HG03469 (cell line): ENCODE measurements at regions not wholly inside any gene's neighbourhood (a gene's known extent, or its start where the extent isn't known, plus 50 kb on each side); places are given as distances from the start of the nearest gene placed in this dataset.
"Not testable (repeated sequence)": the region's sequence is repeated elsewhere in the genome, so short reads cannot be mapped to it uniquely, and the experiment has no call there.

Source experiments
- ATAC-seq: cut with Tn5 transposase; IDR thresholded peaks from one replicate; pipeline ENCODE4 v1.9.1; 2021; ENCODE audit warnings: mild to moderate bottlenecking, moderate library complexity, moderate number of reproducible peaks; ENCODE audit not compliant: unreplicated experiment

- ATAC-seq, result no peak
Measured at GRCh38 chr11:122023614-122024250, 92.3 kb downstream of the BLID start.

- no peak for ATAC-seq
Measured at GRCh38 chr11:122022646-122023045, 93.4 kb downstream of the BLID start.

- no peak for ATAC-seq
Measured at GRCh38 chr11:122020902-122021301, 95.1 kb downstream of the BLID start.

DNA sequence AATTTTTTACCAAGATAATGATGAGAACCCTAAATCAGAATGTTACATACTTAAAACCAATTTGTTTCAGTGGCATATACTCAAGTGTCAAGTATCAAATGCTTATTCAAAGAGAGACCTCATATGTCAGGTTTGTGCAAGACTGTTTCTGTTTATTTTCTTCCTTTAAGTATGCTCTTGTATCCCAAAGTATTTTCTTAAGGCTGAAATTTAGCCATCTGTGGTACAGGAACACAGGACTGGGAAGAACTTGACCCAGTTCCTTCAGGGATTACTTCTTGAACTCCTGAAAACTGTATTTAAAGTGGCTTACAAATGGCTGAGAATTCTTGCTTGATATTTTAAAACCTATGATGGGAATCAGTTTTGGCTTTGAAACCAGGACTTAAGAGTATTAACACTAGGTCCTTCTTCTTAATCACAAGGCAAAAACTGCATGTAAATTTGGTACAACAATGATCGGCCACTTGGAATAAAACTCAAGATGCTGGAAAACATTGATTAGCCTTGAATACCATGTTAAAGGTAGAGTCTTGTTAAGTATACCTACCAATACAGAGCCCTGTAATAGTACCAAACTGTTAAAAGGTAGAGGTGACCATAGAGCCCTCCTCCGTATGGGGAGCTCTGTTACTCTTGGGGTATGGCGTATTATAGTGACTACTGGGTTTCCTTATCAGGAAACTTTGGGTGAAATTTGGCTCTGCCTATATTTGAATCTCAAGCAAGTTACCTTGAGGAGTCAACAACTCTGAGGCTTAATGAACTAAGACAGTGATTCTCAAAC is 95.9 kb downstream of the BLID start:
- ATAC-seq, result no peak

- no peak for ATAC-seq
Measured at GRCh38 chr11:122007601-122008071, 108.4 kb downstream of the BLID start.

DNA sequence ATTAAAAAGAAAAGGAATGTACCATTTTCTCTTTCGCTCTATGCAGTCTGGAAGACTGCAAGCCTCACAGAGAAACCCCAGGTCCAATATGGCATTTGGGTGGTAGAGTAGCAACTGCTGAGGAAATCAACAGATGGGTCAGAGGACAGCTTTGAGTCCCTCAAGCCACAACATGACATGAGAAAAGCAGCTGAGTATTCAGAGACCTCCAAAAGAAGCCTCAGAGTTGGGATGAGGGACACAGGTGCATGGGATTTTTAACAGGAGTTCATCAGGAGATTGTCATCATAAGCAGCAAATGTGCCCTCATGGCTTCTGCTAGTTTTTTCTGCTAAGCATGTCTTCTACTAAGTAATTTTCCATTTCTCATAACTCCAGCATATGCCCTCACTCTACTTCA is 111.6 kb downstream of the BLID start:
- ATAC-seq, result no peak

DNA sequence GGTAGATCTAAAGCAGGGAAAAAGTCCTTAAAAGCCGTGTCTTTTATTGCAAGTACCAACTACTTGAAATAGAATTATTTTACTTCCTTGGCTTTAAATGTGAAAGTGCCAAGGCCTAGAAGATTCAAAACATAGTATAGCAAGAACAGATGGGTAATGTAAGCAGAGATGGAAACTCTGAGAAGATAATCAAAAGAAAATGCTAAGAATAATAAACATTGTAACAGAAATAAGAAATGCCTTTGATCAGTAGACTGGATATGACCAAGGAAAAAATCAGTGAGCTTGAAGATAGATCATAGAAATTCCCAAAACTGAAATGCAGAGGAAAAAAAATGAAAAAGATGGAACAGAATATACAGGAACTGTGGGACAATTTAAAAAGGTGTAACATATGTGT is 113.1 kb downstream of the BLID start:
- ATAC-seq, result no peak

DNA sequence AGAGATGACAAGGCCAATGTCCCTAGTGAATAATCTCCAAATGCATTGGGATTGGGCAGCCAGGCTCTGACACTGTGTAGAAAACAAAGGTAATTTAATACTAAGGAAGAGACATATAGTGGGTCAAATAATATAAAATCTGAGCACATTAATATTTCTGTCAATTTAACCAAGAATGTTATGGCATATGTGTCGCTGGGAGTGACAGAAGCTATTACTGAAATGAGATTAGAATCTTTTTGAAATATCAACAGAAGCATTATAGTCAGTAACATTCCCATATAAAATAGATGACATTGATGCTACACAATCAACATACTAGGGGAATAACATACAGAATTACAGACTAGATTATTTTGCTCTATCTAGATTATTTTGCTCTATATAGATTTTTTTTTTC is 114.0 kb downstream of the BLID start:
- ATAC-seq, result no peak

- no peak for ATAC-seq
Measured at GRCh38 chr11:121999651-122000050, 116.4 kb downstream of the BLID start.

DNA sequence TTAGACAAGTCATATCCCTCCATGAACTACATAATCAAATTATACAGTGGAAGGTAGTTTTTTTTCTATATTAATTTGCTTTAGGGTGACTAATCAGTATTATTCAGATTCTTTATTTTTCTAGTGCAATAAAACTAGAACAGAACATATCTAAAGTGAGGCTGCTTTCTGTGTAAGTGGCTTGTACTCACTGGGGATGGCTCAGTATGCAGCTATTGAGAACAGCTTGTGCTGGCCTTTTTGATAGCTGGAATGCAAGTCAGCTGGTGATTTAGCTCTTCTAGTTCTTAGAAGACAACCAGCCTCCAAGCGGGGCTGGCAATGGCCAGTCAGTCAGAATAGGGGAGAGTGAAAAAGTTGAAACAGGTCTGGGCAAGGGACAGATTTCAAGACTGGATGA is 119.4 kb downstream of the BLID start:
- ATAC-seq, result no peak

- no peak for ATAC-seq
Measured at GRCh38 chr11:121983901-121984300, 132.1 kb downstream of the BLID start.

DNA sequence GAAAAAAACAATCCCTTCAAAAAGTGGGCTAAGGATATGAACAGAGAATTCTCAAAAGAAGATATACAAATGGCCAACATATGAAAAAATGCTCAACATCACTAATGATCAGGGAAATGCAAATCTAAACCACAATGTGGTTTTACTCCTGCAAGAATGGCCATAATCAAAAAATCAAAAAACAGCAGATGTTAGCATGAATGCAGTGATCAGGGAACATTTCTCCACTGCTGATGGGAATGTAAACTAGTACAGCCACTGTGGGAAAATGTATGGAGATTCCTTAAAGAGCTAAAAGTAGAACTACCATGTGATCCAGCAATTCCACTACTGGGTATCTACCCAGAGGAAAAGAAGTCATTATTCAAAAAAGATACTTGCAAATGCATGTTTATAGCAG is 138.1 kb downstream of the BLID start:
- ATAC-seq, result not testable (repeated sequence)

DNA sequence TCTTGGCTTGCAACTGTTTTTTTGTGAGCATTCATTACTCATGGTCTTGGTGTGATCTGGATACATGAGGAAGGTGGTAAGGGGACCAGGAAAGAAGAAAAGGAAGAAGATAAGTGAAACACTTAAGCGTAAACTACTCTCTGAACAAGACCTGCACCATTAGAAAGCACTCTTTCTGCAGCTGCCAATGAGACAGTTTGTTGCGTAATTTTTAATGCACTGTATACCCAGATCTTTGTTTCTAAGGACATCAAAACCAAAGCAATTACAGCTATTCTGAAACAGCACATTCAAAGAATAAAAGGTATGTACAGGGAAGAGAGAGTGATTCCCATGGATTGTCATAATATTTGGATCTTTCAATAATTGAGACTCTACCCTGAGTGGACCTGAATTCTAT is 147.4 kb downstream of the BLID start:
- no peak for ATAC-seq

- no peak for ATAC-seq
Measured at GRCh38 chr11:121967131-121967704, 148.8 kb downstream of the BLID start.

GRCh38 chr11:121965330-121965729 is 150.7 kb downstream of the BLID start:
- ATAC-seq, result no peak

DNA sequence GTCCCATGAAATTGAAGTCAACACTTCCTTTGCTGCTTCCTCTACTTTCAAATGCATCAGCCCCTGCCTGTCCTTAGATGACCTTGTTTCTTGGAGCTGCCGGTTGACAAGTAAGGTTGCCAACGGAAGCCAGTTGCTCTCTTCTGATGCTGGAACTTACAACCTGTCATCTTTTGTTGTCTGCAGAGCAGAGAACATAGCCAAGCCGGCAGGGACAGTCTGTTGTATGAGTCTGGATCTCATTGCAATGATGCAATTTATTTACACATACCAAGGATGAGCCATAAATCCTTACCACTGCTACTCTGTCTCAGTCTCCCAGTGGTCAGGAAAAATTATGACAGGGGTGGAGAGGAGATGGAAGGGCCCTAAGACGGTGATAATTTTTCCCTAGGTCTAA is 151.4 kb downstream of the BLID start:
- no peak for ATAC-seq

DNA sequence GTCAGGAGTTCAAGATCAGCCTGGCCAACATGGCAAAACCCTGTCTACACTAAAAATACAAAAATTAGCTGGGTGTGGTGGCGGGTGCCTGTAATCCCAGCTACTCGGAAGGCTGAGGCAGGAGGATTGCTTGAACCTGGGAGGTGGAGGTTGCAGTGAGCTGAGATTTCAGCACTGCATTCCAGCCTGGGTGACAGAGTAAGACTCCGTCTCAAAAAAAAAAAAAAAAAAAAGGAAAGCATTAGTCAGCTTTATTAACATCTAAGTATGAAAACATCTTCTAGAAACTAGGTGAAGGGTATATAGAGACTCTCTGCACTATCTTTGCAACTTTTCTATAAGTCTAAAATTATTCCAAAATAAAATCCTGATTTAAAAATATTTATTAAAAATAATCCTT is 152.2 kb downstream of the BLID start:
- ATAC-seq, result not testable (repeated sequence)

DNA sequence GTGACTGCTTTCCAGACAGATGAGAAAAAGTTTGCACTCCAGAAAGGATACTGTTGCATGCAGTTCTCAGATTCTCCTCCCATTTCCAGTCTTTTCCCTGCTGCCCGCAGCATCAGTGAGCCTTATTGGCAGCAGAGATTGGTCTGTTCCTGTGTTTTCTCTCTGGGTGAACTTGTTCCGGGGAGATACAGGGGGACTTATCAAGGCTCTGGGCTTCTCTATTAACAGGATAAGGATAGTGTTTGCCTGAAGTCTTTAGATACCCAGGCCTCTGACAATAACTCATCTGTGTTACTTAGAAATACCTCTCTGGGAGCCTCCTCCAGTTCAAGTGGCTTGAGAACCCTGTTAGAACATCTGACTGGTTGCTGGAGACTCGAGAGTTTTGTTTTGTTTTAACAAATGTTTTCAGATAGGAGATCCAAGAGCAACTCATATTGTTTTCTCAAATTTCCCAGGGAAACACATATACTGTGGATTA is 154.7 kb downstream of the BLID start:
- no peak for ATAC-seq

DNA sequence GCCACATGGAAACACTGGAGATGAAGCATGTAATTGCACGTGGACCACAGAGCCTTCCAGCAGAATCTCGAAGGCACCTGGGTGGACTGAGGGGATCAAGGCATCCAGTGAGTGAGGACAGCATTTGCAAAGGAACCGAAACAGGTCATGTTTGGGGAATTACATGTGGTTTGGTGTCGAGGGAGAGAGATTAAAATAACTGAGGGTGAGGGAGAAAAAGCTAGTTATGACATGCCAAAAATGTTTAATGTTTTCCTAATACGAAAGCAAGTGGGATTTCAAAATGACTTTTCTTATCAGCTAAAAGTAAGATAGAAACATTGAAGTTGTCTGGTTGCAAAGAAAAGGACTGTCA is 157.1 kb downstream of the BLID start:
- ATAC-seq, result no peak

DNA sequence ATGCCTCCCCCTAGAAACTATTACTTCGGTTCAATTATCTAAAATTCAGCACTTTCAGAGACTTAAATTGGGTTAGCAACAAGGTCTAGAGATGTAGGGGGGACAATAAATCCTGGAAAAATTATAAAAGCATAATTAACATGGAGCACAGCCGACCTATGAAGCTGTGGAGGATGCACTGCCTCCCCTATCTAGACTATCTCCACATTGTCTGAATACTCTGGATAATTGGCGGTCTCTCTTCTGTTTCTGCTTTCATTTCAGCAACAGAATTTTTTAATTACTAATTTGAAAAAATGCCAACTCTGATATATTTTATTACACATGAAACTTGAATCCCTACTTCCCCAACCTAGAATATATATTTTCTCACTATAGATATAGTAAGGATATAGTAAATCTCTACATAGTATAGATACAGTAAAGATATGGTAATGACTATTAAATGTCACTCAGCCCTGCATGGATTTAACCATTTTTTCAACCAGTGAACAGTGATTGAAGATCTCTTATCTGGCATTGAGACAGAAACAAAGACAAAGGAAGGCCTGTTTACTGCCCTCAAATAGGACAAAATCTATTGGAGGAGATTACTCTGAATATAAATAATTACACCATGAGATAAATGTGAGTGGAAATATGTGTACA is 157.6 kb downstream of the BLID start:
- ATAC-seq, result no peak

DNA sequence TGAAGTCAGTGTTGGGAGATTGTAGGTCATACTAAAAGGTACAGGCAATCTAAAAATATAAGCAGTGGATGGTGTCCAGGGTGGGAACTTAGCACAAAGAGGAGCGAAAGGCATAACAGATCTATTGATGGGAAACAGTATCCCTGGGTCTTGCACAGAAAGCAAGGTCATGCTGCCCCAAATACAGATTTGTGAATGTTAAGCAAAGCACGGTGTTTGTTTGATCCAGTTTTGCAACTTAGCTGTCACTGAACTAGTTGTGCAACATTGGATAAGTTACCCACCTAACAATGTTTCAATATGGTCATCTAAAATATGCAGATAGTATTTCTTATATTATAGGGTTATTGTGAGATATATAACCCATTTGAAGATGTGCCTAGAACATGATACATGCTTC is 162.9 kb downstream of the BLID start:
- ATAC-seq, result no peak

- ATAC-seq, result no peak
Measured at GRCh38 chr11:121950160-121950559, 165.9 kb downstream of the BLID start.
